Loucy (cell line): ENCODE measurements at regions not wholly inside any gene's neighbourhood (a gene's known extent, or its start where the extent isn't known, plus 50 kb on each side); places are given as distances from the start of the nearest gene placed in this dataset.

Experiments
- CTCF ChIP-seq: fragments of 200-600 bp; sonication (generic); conservative IDR thresholded peaks from 2 replicates; pipeline ENCODE4 v1.5.1; 2014; ENCODE audit warnings: mild to moderate bottlenecking, antibody characterized with exemption, low read length
- EZH2phosphoT487 ChIP-seq: fragments of 200-600 bp; IDR thresholded peaks from 2 replicates; pipeline ENCODE4 v1.6.1; 2018; ENCODE audit warnings: antibody characterized with exemption, mild to moderate bottlenecking, moderate library complexity, borderline replicate concordance

- no peak for TF ChIP-seq EZH2phosphoT487
- TF ChIP-seq CTCF: no peak
Measured at GRCh38 chr18:41845563-41845962, 109.5 kb upstream of the PIK3C3 start.
